ENCODE measurements at regions not wholly inside any gene's neighbourhood (a gene's known extent, or its start where the extent isn't known, plus 50 kb on each side); places are given as distances from the start of the nearest gene placed in this dataset.

- TF ChIP-seq CTCF (IDR thresholded peaks at IDR 0.05; ENCODE audit: low read depth, low read length), result no peak
- TF ChIP-seq POLR2A (IDR thresholded peaks at IDR 0.05; ENCODE audit: extremely low read depth, insufficient read length), result no peak
- no peak for TF ChIP-seq MYC (IDR thresholded peaks at IDR 0.05; ENCODE audit: low read depth, low read length)
- no peak for TF ChIP-seq MAX (IDR thresholded peaks at IDR 0.05; ENCODE audit: low read depth, low read length)
Measured at GRCh38 chr6:90984066-90984465, 397.2 kb upstream of the MAP3K7 start.
